Suprapubic skin (tissue), 3 donors: ENCODE measurements at regions not wholly inside any gene's neighbourhood (a gene's known extent, or its start where the extent isn't known, plus 50 kb on each side); places are given as distances from the start of the nearest gene placed in this dataset.

Experiments used
- EP300 ChIP-seq: sonication (generic); formaldehyde crosslinking; IDR thresholded peaks from one replicate; pipeline ENCODE4 v1.6.1; 2017; ENCODE audit warnings: antibody characterized with exemption
- POLR2A ChIP-seq, 2 donors: fragments of 450-650 bp; IDR thresholded peaks; one replicate each; pipeline ENCODE4 v1.6.1; 2017; ENCODE audit warnings: antibody characterized with exemption in 2 of 2, mild to moderate bottlenecking in 2 of 2, moderate library complexity in 2 of 2
- TF ChIP-seq, protein P1 (sequence below), 2 donors: fragments of 200-600 bp in 1 of 2; fragments of 450-650 bp in 1 of 2; sonication (generic) in 1 of 2; IDR thresholded peaks; one replicate each; pipeline ENCODE4 v1.5.1; 2016 to 2019; ENCODE audit warnings: antibody characterized with exemption in 2 of 2, mild to moderate bottlenecking in 1 of 2, moderate library complexity in 1 of 2

DNA sequence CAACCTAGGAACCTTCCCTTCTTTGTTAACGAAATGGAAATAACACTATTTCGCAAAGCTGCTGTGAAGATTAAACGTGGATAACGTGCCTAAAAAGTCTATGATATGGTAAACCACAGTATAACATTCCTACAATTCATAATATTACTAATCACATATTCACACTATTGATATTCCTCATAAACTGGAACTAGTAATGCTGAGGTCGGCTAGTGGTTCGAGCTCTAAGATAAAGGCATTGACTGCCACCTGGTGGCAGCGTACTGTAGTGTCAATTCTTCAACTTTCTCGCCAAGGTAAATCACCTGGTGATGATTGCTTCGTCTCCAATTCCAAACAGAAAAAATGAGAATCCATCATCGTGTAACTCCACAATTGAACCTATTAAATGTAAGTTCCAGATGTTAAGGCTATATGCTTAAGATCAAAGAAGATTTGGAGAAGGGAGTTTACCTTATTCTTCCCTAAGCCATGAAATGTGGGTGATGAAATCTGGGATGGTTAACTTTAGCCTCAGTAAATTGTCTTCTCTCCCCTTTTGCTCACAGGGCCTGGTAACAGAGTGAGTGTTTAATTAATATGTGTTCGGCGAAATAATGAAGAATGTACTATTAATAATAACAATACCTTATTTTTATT is 197.5 kb upstream of the TMEM132C start:
- TF ChIP-seq, protein P1, sequence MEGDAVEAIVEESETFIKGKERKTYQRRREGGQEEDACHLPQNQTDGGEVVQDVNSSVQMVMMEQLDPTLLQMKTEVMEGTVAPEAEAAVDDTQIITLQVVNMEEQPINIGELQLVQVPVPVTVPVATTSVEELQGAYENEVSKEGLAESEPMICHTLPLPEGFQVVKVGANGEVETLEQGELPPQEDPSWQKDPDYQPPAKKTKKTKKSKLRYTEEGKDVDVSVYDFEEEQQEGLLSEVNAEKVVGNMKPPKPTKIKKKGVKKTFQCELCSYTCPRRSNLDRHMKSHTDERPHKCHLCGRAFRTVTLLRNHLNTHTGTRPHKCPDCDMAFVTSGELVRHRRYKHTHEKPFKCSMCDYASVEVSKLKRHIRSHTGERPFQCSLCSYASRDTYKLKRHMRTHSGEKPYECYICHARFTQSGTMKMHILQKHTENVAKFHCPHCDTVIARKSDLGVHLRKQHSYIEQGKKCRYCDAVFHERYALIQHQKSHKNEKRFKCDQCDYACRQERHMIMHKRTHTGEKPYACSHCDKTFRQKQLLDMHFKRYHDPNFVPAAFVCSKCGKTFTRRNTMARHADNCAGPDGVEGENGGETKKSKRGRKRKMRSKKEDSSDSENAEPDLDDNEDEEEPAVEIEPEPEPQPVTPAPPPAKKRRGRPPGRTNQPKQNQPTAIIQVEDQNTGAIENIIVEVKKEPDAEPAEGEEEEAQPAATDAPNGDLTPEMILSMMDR (IDR thresholded peaks at IDR 0.05), result peak in 1 of 2 donors; percentile 43
- TF ChIP-seq POLR2A (IDR thresholded peaks at IDR 0.05) (no peak), EP300 (no peak)
